WTC11 (cell line): ENCODE measurements at regions not wholly inside any gene's neighbourhood (a gene's known extent, or its start where the extent isn't known, plus 50 kb on each side); places are given as distances from the start of the nearest gene placed in this dataset.

Experiments used
- CREM ChIP-seq: sonication (generic); formaldehyde crosslinking; IDR thresholded peaks from 2 replicates; pipeline ENCODE4 v1.8.1; 2022; ENCODE audit warnings: mild to moderate bottlenecking, missing genetic modification reagents, moderate library complexity
- ELF4 ChIP-seq: sonication (generic); formaldehyde crosslinking; IDR thresholded peaks from 2 replicates; pipeline ENCODE4 v1.8.1; 2022; ENCODE audit warnings: low read depth, mild to moderate bottlenecking, moderate library complexity, missing genetic modification reagents
- GABPB1 ChIP-seq: sonication (generic); formaldehyde crosslinking; IDR thresholded peaks from 2 replicates; pipeline ENCODE4 v1.8.1; 2023; ENCODE audit warnings: mild to moderate bottlenecking, missing genetic modification reagents
- MYBL2 ChIP-seq: sonication (generic); formaldehyde crosslinking; IDR thresholded peaks from 2 replicates; pipeline ENCODE4 v1.8.1; 2023; ENCODE audit warnings: mild to moderate bottlenecking, moderate library complexity, missing genetic modification reagents
- STAT6 ChIP-seq: sonication (generic); formaldehyde crosslinking; conservative IDR thresholded peaks from 2 replicates; pipeline ENCODE4 v1.8.1; 2023; ENCODE audit warnings: mild to moderate bottlenecking, low read depth, missing genetic modification reagents, moderate library complexity
- TF ChIP-seq, protein P1 (sequence below): fragments of 200-600 bp; IDR thresholded peaks from 2 replicates; pipeline ENCODE4 v1.8.0; 2022; ENCODE audit warnings: antibody characterized with exemption
- TF ChIP-seq, protein P2 (sequence below): sonication (generic); formaldehyde crosslinking; IDR thresholded peaks from 2 replicates; pipeline ENCODE4 v1.8.1; 2022; ENCODE audit warnings: missing genetic modification reagents, borderline replicate concordance

DNA sequence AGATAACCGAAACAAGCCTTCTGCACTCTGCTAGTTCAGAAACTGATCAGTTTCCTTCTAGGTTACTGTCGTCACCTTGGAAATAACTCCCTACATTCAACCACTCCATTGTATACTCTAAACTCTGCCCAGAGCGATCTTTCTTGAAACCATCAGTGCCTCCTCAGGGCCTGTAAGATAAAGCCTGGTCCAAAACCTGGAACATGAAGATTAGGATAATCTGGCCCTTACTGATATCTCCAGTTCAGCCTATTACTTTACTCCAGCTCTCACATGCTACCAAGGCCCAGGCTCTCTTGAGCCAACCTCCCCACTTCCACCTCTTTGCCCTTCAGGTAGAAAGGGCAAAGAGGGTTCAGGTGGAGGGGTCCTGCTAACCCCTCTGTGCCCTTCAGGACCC lies 125.3 kb upstream of the RXFP2 start:
- TF ChIP-seq STAT6 = no peak
- TF ChIP-seq, protein P1, sequence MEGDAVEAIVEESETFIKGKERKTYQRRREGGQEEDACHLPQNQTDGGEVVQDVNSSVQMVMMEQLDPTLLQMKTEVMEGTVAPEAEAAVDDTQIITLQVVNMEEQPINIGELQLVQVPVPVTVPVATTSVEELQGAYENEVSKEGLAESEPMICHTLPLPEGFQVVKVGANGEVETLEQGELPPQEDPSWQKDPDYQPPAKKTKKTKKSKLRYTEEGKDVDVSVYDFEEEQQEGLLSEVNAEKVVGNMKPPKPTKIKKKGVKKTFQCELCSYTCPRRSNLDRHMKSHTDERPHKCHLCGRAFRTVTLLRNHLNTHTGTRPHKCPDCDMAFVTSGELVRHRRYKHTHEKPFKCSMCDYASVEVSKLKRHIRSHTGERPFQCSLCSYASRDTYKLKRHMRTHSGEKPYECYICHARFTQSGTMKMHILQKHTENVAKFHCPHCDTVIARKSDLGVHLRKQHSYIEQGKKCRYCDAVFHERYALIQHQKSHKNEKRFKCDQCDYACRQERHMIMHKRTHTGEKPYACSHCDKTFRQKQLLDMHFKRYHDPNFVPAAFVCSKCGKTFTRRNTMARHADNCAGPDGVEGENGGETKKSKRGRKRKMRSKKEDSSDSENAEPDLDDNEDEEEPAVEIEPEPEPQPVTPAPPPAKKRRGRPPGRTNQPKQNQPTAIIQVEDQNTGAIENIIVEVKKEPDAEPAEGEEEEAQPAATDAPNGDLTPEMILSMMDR = no peak
- TF ChIP-seq CREM = no peak
- TF ChIP-seq ELF4 (CRISPR knock-in tag) = no peak
- TF ChIP-seq, protein P2, sequence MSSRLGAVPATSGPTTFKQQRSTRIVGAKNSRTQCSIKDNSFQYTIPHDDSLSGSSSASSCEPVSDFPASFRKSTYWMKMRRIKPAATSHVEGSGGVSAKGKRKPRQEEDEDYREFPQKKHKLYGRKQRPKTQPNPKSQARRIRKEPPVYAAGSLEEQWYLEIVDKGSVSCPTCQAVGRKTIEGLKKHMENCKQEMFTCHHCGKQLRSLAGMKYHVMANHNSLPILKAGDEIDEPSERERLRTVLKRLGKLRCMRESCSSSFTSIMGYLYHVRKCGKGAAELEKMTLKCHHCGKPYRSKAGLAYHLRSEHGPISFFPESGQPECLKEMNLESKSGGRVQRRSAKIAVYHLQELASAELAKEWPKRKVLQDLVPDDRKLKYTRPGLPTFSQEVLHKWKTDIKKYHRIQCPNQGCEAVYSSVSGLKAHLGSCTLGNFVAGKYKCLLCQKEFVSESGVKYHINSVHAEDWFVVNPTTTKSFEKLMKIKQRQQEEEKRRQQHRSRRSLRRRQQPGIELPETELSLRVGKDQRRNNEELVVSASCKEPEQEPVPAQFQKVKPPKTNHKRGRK (CRISPR knock-in tag) = no peak
- no peak for TF ChIP-seq GABPB1 (CRISPR knock-in tag)
- no peak for TF ChIP-seq MYBL2 (CRISPR knock-in tag)
